ENCODE measurements at regions not wholly inside any gene's neighbourhood (a gene's known extent, or its start where the extent isn't known, plus 50 kb on each side); places are given as distances from the start of the nearest gene placed in this dataset.

DNA sequence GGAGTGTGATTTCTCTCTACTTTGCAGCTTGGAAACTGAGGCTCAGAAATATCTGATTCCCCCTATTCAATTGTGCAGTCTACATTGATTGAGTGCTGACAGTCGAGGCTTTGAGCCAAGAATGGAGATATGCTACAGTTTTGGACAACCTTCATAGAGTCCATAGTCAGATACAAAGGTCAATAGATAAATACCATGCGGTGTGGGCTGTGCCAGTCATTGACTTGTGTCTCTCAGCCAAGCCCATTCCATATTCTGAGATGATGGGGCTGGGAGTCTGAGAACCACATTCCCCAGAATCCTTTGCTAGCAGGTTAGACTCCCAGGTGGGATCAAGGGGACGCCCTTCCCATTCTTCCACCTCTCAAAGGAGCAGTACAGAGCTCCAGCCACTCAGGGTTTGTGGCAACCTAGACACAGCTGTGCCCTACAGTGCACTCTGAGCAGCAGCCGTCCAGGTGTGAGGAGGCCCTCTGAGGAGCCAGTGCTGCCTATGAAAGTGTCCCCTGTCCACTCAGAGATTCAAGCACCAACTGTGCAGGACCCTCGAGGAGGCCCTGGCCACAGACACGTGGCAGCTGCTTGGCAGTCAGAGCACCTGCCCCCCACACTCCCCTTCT, 348.3 kb downstream of the CYRIA start:
- DNase-seq (ENCODE audit: low read depth) = no peak

DNA sequence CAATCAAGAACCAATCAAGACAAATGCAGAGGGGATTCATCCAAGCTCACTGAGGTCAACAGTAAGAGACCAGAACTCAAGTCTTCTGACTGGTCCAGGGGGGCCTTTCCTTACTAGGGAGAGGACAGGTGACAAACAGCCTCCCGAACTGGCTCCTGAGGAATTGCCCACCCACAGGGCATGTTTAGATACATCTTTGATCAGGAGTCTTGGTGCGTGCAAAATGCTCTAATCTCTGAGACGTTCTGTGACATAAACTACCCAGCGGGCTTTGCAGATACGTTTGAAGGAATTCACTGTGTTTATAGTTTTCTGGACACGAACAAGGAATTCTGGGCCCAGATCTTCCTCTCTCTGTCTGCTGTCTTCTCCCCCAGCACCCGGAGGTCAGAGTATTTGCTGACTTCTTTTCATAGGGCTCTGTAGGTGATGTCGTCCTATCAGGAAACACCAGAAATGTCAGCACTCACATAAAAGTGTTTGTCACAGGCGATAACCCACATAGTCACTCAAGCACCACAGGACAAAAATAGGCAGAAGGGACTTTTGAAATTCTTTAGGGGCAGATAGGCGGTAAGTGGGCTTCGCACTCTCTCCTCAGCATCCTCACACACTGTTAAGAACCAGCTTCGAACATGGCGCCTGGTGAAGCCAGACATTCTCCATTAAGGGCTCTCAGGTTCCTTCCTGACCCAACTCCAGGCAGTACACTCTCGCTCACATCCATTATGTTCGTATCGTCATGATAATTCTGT, 349.0 kb downstream of the CYRIA start:
- no peak for DNase-seq (ENCODE audit: low read depth)

DNA sequence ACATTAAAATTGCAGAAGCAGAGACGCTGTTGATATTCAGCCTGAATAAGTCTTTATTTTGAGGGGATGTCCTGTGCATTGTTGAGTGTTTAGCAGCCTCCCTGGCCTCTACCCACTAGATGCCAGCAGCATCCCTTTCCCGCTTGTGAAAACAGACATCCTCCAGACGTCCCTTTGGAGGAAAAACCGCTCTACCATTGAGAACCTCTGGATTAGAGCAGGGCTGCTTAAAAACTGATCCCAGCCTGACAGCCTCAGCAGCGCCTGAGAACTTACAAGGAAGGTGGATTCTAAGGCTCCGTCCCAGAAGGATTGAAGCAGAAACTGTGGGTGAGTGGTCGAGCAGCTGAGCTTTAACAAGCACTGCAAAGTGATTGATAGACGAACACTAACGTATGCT, 349.7 kb downstream of the CYRIA start:
- DNase-seq (ENCODE audit: low read depth) = no peak

DNA sequence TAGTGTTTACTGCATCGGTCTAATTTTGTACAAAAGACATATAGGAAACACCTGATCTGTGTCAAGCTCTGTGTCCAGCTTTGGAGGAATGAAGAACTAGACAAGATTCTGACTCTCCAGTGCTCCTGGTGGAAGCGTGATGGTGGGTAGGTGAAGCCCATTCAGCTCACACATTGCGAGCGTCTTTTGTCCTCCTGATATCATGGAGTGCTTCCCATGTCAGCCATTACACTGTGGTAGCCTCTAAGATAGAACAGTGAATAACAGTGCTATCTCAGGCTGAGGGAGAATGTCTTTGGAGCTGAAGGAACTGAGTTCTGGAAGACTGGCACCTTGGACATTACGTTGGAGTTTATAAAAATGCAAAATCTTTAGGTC, 350.2 kb downstream of the CYRIA start:
- no peak for DNase-seq (ENCODE audit: low read depth)

DNA sequence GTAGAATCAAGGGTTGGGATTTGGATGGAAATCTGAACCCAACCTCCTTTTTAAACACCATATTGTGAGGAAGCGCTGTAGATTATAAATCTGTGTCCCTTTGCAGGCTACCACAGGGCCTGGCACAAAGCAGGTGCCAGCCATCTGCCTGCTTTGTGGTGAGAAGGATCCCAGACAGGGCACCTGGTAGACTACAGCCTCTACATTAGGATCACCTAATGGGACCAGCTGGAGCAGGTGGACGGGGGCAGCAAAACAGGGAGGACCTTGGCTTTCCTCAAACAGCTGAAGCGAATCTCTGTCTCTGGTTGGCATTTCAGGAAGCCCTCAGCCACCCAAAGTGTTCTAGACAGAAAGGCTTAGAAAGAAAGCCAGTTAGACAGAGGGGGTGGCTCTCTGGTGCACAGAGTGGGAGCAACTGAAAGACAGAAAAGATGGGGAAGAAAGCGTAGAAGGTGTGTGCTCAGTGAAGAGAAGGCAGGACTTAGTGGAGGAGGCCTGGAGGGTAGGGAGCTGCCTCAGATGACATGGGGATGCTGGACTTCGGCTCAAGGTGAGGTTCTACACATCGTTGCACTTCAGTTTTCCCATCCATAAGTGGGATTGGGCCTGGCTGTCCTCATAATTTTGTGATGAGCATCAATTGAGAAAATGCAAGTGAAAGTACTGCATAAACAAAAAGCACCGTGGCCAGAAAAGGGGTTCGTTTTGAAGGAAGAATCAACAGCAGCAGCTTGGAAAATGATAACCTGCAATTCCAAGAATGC, 350.8 kb downstream of the CYRIA start:
- no peak for DNase-seq (ENCODE audit: low read depth)

DNA sequence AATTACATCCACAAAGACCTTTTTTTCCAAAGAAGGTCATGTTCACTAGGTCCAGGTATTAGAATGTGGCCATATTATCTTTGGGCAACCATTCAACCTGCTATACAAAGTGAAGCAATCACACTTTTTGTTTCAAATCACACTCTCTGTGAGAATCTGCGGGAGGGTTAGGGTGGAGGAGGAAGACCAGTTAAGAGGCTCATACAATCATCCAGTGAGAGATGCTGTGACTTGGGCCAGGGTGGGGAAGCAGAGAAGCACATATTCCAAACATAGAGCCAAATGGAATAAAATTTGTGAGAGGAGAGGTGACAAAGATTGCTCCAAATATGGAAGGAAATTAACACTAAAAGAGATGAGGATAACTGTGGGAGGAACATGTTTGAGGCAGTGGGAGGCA, 351.6 kb downstream of the CYRIA start:
- no peak for DNase-seq (ENCODE audit: low read depth)

DNA sequence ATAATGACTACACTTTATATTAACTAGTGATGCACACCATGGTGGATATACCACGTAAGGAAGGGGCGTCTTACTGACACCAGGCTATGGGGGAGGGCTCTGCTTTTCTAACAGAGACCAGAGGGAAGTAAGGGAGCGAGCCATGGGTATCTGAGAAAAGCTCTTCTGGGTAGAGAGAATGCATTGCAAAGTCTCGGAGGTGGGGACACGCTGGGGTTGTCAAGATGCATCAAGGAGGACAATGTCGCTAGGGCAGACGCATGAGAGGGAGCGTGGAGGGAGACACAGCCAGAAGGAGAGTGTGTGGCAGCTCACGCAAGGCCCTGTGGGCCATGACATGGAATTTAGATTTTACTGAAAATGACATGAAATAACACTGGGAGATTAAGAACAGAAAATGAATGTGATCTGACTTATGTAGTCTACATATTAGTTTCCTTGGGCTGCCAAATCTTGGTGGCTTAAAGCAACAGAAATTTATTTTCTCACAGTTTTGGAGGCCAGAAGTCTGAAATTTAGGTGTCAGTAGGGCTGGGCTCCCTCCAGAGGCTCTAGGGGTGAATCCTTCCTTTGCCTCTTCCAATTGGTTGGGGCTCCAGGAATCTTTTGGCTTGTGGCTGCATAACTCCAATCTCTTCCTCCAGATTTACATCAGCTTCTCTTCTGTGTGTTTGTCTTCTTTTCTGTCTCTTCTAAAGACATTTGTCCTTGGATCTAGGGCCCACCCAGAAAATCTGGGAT, 352.2 kb downstream of the CYRIA start:
- DNase-seq (ENCODE audit: low read depth) = no peak

DNA sequence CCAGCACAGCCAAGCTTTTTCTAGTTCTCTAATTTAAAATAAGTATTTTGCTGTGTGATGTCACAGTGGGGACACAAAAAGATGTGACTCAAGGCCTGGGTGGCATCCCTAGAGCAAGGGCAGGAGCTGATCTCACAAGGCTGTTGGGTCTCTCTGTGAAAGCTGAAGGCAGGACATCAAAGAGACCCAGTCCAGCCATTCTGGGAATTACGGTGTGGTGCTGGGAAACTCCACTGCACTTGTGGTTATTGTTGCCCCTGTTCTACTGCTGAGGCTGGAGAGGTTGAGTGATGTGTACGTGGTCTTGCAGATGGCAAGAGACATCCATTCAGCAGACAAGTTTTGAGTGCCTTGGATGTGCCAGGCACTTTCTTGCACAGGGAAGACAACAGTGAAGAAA, 352.9 kb downstream of the CYRIA start:
- no peak for DNase-seq (ENCODE audit: low read depth)

DNA sequence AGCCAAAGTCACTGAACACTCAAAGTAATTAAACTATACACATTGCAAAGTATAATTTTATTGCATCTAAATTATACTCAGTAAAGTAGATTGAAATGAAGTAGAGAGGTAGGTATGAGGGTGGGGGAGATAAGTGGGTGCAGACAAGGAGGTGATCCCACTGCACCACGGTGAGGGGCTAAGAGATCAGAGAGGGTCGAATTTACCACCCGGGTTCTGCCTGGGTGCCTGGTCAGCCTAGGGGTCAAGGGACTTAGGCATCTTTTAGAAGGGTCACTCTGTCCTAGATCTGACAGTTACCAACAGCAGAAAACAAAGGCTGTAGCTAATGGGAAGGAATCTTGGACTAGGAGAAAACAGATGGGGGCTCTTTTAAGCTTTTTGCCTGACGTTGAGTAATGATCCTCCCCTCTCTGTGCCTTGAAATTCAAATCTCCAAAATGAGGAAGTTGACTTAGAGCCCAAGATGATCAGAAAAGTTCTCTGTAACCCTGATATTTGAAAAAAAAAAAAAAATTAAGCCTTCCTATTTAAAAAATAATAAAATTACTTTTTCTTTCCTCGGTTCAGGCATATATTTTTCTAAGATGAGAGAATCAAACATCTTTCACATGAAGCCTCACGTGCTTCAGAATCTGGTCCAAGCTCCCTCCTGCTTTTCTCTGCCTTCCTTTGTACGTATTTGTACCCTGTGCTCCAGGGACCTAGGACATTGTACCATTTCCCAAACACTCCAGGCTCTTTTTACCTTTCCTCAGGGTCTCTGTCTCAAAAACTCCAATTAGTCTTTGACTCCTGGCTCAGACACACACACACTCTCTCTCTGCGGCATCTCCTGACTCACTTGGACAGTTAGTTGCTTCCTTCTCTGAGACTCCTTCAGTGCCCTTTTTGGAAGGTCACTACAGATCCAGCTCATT, 353.9 kb downstream of the CYRIA start:
- DNase-seq (ENCODE audit: low read depth) = no peak

DNA sequence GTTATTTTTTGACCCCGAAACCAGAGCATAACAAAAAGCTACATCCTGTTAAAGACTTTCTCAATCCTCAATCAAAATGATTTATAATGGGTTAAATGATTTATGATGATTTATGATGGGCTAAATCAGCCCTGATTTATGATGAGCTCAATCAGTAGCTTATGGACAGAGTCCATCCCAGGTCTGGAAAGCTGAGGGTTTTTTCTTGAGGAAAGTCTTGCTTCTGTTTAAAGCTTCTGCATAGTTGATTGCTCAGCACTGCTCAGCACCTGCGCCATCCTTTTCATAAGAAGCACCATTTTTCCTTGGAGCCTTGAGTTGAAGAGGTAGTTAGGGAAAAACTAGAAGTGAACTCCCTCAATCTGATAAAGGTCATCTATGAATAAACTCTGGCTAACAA, 356.8 kb downstream of the CYRIA start:
- DNase-seq (ENCODE audit: low read depth) = no peak

DNA sequence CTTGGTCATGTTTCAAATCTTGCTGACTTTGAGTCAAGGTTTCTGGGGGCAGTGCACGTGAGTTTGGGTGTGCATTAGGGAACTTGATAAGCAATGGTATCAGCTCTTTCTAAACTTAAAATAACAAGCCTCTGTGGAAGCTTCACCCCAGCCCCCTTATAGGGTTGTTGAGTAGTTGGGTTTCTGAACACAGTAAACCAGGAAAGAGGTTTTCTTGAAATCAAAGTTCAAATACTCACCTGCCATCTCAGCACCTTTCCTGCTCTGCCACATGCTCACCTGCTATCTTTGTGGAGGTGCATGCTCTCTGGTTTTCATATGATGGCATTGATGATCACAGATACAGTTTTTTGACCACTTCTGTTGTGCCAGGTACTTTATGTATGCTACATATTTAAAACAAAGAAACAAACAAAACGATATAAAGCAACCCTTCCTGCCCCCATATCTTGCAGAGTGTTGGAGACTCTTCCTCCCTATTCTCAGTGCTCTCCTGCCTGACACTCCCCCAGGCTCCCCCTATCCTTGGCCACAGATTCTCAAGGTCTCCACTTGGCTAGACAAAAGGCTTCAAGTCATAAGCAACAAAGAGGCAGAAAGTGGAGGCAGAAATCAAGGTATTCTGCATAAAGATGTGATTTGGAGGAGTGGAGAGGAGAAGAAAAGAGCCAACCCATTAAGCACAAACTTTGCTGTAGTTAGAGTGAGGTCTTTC, 360.6 kb downstream of the CYRIA start:
- no peak for DNase-seq (ENCODE audit: low read depth)

DNA sequence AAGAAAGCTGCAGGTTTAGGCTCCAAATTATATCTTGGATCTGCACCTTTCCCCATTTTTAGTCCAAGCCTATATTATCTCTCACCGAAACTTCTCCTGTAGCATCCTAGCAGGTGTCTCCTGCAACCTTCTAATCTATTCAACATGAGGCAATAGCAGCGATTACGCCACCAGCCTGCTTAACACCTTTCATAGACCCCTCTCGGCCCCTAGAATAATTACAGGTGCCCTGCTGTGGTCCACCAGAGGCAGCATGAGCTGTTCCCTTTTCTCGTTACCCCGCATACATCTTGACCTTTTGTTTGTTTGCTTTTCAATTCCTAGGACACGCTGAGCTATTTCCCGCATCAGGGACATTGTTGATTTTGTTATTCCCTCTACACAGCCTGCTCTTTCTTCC, 361.9 kb downstream of the CYRIA start:
- no peak for DNase-seq (ENCODE audit: low read depth)

DNA sequence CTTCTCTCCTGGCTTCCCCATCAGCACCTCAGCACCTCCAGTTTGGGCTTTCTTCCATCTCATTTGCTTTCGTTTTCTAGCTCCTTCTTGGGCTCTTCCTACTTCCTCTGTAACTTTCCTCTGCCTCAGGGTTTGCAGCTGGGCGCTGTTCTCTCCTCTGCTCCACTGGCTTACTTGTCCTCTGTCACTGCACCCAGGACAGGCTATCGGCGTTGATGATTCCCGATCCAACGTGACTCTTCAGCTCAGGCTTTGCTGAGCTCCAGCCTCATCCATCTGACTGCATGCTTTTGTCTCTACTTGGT, 362.4 kb downstream of the CYRIA start:
- DNase-seq (ENCODE audit: low read depth) = no peak

DNA sequence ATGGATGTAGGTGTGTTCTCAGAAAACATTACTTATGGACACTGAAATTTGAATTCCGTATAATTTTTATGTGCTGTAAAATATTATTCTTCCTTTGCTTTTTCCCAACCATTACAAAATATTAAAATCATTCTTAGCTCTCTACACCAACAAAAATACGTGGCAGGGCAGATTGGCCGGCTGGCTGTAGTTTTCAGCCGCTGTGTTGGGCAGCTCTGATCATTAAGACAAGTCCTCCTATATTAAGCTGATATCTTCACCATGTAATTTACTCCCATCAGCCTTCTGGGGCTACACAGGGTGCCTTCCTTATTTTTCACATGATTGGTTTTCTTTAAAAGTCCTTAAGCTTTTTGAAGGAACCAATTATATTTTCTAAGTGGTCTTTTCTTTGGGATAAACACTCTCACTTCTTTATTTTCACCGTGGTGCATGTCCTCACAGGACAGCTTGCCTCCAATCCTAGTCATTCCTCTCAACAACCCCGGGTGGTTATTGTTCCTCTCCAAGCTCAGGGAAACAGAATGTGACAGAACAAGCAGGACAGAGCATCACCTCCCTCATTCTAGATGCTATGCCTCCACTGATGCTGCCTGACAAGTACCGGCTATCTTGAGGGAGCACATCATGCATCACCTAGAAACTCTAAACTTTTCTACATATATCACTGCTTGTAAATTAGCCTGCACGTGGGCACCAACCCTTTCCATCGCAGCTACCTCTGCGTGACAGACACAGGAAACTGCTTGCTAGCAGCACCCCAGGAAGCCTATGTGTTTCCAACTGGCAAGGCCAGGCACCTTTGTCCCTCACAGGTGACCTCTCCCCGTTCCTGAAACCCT, 362.3 kb downstream of the MYCN start:
- no peak for DNase-seq (ENCODE audit: low read depth)

DNA sequence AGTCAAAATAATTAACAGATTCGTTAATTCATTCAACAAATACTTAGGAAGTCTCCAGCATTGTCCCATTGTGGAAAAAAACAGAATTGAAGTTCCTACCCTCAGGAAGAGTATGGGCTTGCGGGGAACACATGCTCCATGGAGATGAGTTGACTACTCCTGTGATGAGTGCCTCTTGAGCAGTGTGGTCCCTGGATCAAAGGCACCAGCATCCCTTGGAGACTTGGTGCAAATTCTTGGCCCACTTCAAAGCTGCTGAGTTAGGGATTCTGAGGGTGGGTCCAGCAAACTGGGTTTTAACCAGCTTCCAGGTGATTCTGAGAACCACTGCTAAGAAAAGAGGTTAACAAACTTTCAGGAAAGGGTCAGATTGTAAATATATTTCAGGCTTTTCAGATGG, 361.6 kb downstream of the MYCN start:
- DNase-seq (ENCODE audit: low read depth) = no peak

DNA sequence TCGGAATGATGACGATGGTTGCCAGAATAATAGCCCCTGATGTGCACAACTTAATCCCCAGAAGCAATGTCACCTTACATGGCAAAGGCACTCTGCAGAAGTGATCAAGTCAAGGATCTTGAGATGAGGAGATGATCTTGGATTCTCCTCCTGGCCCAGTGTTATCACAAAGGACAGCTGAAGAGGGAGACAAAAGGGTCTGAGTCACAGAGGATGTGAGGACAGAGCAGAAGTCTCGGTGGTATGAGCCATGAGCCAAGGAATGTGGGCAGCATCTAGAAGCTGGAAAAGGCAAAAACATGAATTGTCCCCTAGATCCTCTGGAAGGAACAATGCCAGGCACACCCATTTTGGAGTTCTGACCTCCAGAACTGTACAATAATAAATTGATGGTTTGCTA, 358.5 kb downstream of the MYCN start:
- DNase-seq (ENCODE audit: low read depth) = no peak

DNA sequence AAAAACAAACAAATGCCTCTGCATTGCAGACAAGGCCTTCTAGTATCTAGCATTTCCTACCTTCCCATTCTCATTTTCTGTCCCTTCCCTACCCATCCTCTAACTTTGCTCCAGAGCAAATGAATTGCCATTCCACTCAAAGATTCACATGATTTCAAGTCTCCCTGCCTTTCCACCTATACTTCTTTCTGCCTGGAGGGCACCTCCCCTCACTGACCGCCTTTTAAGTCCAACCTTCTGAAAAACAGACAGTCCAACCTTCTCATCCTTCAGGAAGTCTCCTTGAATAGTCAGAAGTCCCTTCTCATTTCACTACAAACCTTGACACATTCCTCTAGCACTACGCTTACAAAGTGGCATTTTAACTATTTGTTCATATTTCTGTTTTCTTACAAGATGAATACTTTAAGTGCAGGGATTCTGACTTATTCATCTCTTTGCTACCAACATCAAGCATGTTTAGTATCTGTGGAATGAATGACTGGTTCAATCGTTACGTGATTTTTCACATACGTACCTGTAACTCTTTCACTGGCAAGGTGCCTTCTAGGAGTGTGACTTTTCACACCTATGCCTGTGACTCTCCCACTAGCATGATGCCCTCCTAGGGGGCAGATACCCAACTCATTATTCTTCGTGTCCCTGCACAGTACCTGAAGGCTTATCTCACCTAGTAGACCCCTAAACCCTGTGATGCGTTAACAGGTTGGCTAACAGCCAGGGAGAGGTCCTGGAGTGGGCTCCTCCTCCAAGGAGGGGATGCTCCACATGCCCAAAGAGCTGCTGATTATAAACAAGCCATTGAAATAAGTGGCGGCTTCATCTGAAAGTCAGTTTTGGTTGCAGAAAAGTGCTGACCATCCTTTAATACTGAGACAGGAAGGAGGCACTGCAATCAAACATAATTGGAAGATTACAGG, 356.2 kb downstream of the MYCN start:
- no peak for DNase-seq (ENCODE audit: low read depth)

DNA sequence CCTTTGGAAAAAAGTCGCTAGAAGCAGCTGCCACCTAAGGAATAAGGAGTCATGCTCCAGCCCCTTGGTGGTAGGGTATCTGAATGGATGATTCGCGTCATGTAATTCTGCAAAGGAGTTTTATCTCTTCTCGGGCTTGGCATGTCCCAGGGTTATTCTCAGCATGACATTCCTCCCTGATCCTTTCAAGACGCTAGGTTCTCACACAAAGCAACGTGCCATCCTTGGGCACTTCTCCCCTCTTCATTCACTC, 355.6 kb downstream of the MYCN start:
- no peak for DNase-seq (ENCODE audit: low read depth)

DNA sequence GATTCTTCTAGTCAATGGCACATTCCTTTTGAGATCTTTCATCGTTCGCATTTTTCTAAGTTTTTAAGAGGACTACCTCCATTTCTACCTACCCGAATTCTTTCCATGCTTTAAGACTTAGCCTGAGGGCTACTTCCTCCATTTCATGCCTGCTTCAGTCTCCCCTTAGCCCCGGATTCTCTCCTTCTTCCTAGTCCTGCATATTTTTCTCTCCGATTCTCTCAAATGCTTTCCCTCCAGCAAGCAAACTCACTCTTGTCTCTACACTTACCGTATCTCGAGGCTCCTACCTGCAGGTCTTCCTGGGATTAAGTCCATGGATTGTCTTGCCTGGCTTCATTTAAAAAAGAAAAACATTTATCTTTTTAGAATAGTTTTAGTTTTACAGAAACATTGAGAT, 354.4 kb downstream of the MYCN start:
- no peak for DNase-seq (ENCODE audit: low read depth)

Measured in amniotic epithelial cell (primary cell).